ENCODE measurements at regions not wholly inside any gene's neighbourhood (a gene's known extent, or its start where the extent isn't known, plus 50 kb on each side); places are given as distances from the start of the nearest gene placed in this dataset.

DNA sequence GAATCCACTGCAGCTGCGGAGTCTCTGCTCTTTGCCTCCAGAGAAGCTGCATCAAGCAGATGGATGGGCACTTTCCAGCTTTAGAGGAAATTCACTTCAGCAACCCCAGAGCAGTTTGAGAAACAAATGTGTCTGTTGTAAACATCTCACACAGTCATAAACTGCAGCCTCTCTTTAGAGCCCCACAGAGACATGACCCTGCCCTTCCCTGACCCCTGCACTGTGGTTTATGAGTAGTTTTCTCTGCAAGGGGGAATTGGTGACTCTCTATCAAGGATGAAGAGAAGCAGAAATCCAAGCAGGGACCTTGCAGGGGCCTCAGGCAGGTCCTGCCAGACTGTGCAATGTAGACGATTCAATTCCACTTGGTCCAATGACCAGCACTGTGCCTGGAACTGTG lies 160.2 kb downstream of the SH2D4B start:
- Histone ChIP-seq H3K27me3 (peaks cover 0 to 4% (median 0%) of the 10 kb centered on the region in 4 donors), H3K27ac (replicated peaks in 1 of 4) (no peak overlapping the region), H3K9me3 (no peaks in the 10 kb centered on the region), H3K4me3 (no peak overlapping the region), H3K4me1 (peaks cover 0 to 9% (median 5%) of the 10 kb centered on the region in 4 donors), H3K36me3 (no peaks in the 10 kb centered on the region)
- TF ChIP-seq, protein P1, sequence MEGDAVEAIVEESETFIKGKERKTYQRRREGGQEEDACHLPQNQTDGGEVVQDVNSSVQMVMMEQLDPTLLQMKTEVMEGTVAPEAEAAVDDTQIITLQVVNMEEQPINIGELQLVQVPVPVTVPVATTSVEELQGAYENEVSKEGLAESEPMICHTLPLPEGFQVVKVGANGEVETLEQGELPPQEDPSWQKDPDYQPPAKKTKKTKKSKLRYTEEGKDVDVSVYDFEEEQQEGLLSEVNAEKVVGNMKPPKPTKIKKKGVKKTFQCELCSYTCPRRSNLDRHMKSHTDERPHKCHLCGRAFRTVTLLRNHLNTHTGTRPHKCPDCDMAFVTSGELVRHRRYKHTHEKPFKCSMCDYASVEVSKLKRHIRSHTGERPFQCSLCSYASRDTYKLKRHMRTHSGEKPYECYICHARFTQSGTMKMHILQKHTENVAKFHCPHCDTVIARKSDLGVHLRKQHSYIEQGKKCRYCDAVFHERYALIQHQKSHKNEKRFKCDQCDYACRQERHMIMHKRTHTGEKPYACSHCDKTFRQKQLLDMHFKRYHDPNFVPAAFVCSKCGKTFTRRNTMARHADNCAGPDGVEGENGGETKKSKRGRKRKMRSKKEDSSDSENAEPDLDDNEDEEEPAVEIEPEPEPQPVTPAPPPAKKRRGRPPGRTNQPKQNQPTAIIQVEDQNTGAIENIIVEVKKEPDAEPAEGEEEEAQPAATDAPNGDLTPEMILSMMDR (IDR thresholded peaks at IDR 0.05) = no peak
- no peak for TF ChIP-seq EP300 (IDR thresholded peaks at IDR 0.05)
- no peak for TF ChIP-seq POLR2AphosphoS5 (IDR thresholded peaks at IDR 0.05)
- TF ChIP-seq POLR2A (IDR thresholded peaks at IDR 0.05; ENCODE audit: low read depth) = no peak
- WGBS = 64% methylated on average over 2 of the region's 2 CpGs
- no peak for DNase-seq (ENCODE audit: extremely low spot score)
- intact Hi-C loops (cut with DNase I) = no loop called here

DNA sequence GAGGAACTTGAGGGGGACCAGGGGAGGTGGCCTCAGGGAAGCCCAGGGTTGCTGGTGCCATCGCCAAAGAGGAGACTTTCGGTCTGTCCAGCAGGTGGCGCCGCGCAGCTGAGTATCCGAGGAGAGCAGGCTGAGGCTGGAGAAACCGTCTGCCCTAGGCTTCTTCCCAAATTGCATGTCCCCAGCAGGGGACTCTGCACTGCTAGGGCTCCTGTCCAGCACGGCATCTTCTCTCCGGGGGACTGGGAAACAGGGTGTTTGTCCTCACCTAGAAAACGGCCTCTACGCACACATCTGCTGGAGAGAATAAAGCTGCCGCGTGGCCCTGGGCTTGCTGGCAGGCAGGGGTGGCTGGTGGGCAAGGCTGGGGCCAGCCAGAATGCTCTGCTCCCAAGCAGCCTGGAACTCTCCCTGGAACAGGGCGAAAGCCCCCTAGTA lies 161.9 kb downstream of the SH2D4B start:
- WGBS = 8% methylated on average over 8 of the region's 14 CpGs
- H3K36me3 ChIP-seq = no peaks in the 10 kb centered on the region
- peaks cover 0 to 4% (median 0%) of the 10 kb centered on the region in 4 donors for H3K27me3 ChIP-seq
- TF ChIP-seq POLR2A (IDR thresholded peaks at IDR 0.05; ENCODE audit: low read depth) (no peak), POLR2AphosphoS5 (IDR thresholded peaks at IDR 0.05) (no peak)
- TF ChIP-seq, protein P1 (IDR thresholded peaks at IDR 0.05) = peak; percentile 53 to 82 (median 62)
- peaks cover 0 to 9% (median 5%) of the 10 kb centered on the region in 4 donors for H3K4me1 ChIP-seq
- intact Hi-C loops (cut with DNase I) = no loop called here
- no peak overlapping the region for H3K27ac ChIP-seq (replicated peaks in 1 of 4)
- H3K4me3 ChIP-seq = no peak overlapping the region
- DNase-seq (ENCODE audit: extremely low spot score) = no peak
- H3K9me3 ChIP-seq = no peaks in the 10 kb centered on the region

DNA sequence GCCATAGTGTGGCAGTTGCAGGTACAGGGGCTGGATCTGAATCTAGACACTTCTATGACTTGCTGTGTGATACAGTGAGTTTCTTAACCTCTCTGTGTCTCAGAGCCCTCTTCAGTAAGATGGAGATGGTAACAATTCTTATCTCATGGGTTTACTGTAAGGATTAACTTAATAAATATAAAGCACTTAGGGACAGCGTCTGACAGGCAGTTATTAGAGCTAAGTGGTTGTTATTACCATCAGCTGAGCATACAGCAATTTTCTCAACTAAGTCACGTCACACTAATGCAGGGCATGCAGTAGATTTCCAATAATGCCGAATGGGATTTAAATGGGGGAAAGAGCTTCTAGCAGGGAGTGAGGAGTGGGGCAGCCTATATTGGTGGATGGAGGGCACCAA lies 162.6 kb downstream of the SH2D4B start:
- 85% methylated on average over 3 of the region's 3 CpGs for WGBS
- H3K36me3 ChIP-seq = no peaks in the 10 kb centered on the region
- intact Hi-C loops (cut with DNase I) = no loop called here

DNA sequence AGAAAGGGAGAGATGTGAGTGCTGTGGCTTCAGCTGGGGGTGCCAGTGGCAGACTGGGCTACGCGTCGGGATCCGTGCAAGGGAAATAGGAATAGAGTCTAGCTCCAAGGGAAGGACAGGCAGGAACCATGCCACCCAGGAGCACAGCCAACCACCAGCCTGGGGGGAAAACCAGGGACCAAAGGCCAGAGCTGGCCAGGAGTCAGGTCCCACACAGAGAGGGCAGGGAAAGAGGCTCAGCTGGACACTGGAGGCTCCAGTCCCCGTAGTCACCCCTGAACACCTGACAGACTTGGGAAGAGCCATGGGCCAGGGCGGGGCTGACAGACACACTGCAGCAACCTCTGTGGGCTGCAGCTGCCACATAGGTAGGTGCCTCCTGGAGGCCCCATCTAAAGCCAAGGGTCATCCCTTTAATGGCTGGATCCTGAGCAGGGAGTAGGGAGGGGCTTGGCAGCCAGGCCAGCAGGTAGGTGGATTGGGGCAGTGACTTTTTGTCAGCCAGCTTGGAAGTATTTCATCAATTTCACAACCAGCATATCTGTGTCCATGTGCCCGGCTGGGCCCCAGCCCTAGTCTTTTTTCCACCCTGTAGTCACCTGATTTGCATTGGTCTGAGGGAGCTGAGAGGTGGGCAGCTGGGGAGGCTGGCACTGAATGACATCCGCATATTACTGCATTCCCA lies 163.2 kb downstream of the SH2D4B start:
- peaks cover 0 to 9% (median 5%) of the 10 kb centered on the region in 4 donors for H3K4me1 ChIP-seq
- no peak for DNase-seq (ENCODE audit: extremely low spot score)
- no peak overlapping the region for H3K4me3 ChIP-seq
- H3K27me3 ChIP-seq = peaks cover 0 to 4% (median 0%) of the 10 kb centered on the region in 4 donors
- intact Hi-C loops (cut with DNase I) = no loop called here
- no peaks in the 10 kb centered on the region for H3K9me3 ChIP-seq
- 92% methylated on average over 8 of the region's 8 CpGs for WGBS
- no peaks in the 10 kb centered on the region for H3K36me3 ChIP-seq
- TF ChIP-seq POLR2AphosphoS5 (IDR thresholded peaks at IDR 0.05) (no peak), POLR2A (IDR thresholded peaks at IDR 0.05; ENCODE audit: low read depth) (no peak), EP300 (IDR thresholded peaks at IDR 0.05) (no peak)
- TF ChIP-seq, protein P1 (IDR thresholded peaks at IDR 0.05) = no peak
- H3K27ac ChIP-seq (replicated peaks in 1 of 4) = no peak overlapping the region

More for the DNA sequence above, 162.6 kb downstream of the SH2D4B start:
- TF ChIP-seq EP300 (IDR thresholded peaks at IDR 0.05) (no peak), POLR2A (IDR thresholded peaks at IDR 0.05; ENCODE audit: low read depth) (no peak), POLR2AphosphoS5 (IDR thresholded peaks at IDR 0.05) (no peak)
- TF ChIP-seq, protein P1 (IDR thresholded peaks at IDR 0.05) = no peak
- H3K27me3 ChIP-seq = peaks cover 0 to 4% (median 0%) of the 10 kb centered on the region in 4 donors
- no peak overlapping the region for H3K4me3 ChIP-seq
- no peak for DNase-seq (ENCODE audit: extremely low spot score)
- H3K9me3 ChIP-seq = no peaks in the 10 kb centered on the region
- peaks cover 0 to 9% (median 5%) of the 10 kb centered on the region in 4 donors for H3K4me1 ChIP-seq
- H3K27ac ChIP-seq (replicated peaks in 1 of 4) = no peak overlapping the region

Measured in esophagus muscularis mucosa (tissue), 4 donors.